ENCODE measurements at regions not wholly inside any gene's neighbourhood (a gene's known extent, or its start where the extent isn't known, plus 50 kb on each side); places are given as distances from the start of the nearest gene placed in this dataset.

GRCh38 chr1:208599063-208599462, 354.9 kb upstream of the PLXNA2 start:
- no peak for TF ChIP-seq CTCF (IDR thresholded peaks at IDR 0.05)
- Histone ChIP-seq H3K4me1 (ENCODE audit: control insufficient read depth in 1 of 2, low read depth in 2 of 2) (no peaks in the 10 kb centered on the region), H3K4me3 (no peak overlapping the region), H3K27ac (no peak overlapping the region), H3K9me3 (no peaks in the 10 kb centered on the region), H3K36me3 (no peaks in the 10 kb centered on the region), H3K27me3 (replicated peaks; ENCODE audit: insufficient read depth) (no peaks in the 10 kb centered on the region)
- ATAC-seq (ENCODE audit: insufficient number of reproducible peaks, low FRiP score, low read depth) (no peak), DNase-seq (ENCODE audit: low spot score) (no peak)

GRCh38 chr1:208600456-208601190, 356.4 kb upstream of the PLXNA2 start:
- no peak overlapping the region for H3K27ac ChIP-seq
- no peaks in the 10 kb centered on the region for H3K9me3 ChIP-seq
- peaks cover 0 to 5% of the 10 kb centered on the region in 2 donors for H3K4me1 ChIP-seq (ENCODE audit: control insufficient read depth in 1 of 2, low read depth in 2 of 2)
- H3K4me3 ChIP-seq: no peak overlapping the region
- TF ChIP-seq CTCF (IDR thresholded peaks at IDR 0.05): no peak
- ATAC-seq (ENCODE audit: insufficient number of reproducible peaks, low FRiP score, low read depth): no peak
- no peaks in the 10 kb centered on the region for H3K36me3 ChIP-seq
- no peak for DNase-seq (ENCODE audit: low spot score)
- no peaks in the 10 kb centered on the region for H3K27me3 ChIP-seq (replicated peaks; ENCODE audit: insufficient read depth)

DNA sequence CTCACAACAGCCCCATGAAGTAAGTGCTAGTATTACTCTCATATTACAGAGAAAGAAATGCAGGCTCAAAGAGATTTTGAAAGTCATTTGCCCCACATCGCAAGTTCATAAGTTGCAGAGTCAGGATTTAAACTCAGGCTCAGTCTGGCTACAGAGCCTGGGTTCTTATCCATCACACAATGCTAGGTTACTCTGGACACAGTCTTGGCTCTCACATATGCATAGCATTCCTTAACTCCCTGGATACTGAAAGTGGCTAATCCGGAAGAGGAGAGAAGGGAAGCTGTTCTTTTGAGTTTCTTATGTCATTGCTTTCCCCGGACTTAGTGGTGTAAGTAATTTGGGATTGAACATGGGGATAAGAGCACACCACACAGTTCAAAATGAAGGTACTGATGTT, 357.4 kb upstream of the PLXNA2 start:
- no peaks in the 10 kb centered on the region for H3K27me3 ChIP-seq (replicated peaks; ENCODE audit: insufficient read depth)
- TF ChIP-seq CTCF (IDR thresholded peaks at IDR 0.05): no peak
- H3K4me3 ChIP-seq: peak overlapping the region; percentile 7
- H3K27ac ChIP-seq: no peak overlapping the region
- ATAC-seq (ENCODE audit: insufficient number of reproducible peaks, low FRiP score, low read depth) (no peak), DNase-seq (ENCODE audit: low spot score) (no peak)
- no peaks in the 10 kb centered on the region for H3K36me3 ChIP-seq
- no peaks in the 10 kb centered on the region for H3K9me3 ChIP-seq
- H3K4me1 ChIP-seq (ENCODE audit: control insufficient read depth in 1 of 2, low read depth in 2 of 2): peaks cover 0 to 5% of the 10 kb centered on the region in 2 donors

- no peak overlapping the region for H3K4me3 ChIP-seq
- no peak for TF ChIP-seq CTCF (IDR thresholded peaks at IDR 0.05)
- DNase-seq (ENCODE audit: low spot score) (no peak), ATAC-seq (ENCODE audit: insufficient number of reproducible peaks, low FRiP score, low read depth) (no peak)
- H3K27ac ChIP-seq: no peak overlapping the region
- no peaks in the 10 kb centered on the region for H3K36me3 ChIP-seq
- H3K27me3 ChIP-seq (replicated peaks; ENCODE audit: insufficient read depth): no peaks in the 10 kb centered on the region
- H3K9me3 ChIP-seq: no peaks in the 10 kb centered on the region
- H3K4me1 ChIP-seq (ENCODE audit: control insufficient read depth in 1 of 2, low read depth in 2 of 2): peaks cover 0 to 5% of the 10 kb centered on the region in 2 donors
Observed at GRCh38 chr1:208603721-208604120, 359.5 kb upstream of the PLXNA2 start.

DNA sequence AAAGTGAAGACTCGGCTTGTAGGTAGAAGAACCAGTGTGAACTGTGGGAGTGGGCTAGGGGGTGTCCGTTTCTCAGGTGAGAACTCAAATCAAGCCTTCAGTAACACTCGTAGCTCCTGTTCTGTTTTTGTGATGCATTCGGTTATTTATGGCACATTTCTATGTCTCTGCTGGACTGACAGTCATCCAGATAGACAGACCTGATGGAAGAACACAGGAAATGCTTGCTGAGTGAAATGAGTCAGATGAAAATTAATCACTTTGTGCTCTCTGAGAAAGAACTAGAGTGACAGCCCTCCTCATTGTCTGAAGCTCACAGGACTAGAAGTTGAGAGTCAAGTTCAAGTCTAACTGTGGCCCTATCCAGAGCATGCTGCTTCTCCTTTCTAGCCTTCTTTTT, 360.1 kb upstream of the PLXNA2 start:
- DNase-seq (ENCODE audit: low spot score) (no peak), ATAC-seq (ENCODE audit: insufficient number of reproducible peaks, low FRiP score, low read depth) (no peak)
- H3K36me3 ChIP-seq: no peaks in the 10 kb centered on the region
- TF ChIP-seq CTCF (IDR thresholded peaks at IDR 0.05): no peak
- peaks cover 0 to 5% of the 10 kb centered on the region in 2 donors for H3K4me1 ChIP-seq (ENCODE audit: control insufficient read depth in 1 of 2, low read depth in 2 of 2)
- no peak overlapping the region for H3K4me3 ChIP-seq
- H3K27ac ChIP-seq: no peak overlapping the region
- no peaks in the 10 kb centered on the region for H3K9me3 ChIP-seq
- H3K27me3 ChIP-seq (replicated peaks; ENCODE audit: insufficient read depth): no peaks in the 10 kb centered on the region

Data from thoracic aorta (tissue), 2 donors.